WTC11 (cell line): ENCODE measurements at regions not wholly inside any gene's neighbourhood (a gene's known extent, or its start where the extent isn't known, plus 50 kb on each side); places are given as distances from the start of the nearest gene placed in this dataset.

Source experiments
- ATAC-seq: fragments of 200-7000 bp; cut with Tn5 transposase; 2 replicates; pipeline ENCODE4 v1.10.0; 2021; ENCODE audit warnings: mild to moderate bottlenecking, moderate library complexity
- CTCF ChIA-PET: fragments of 300-600 bp; sonication (Branson Sonifier 250); formaldehyde crosslinking; loops from one replicate; lab custom pipeline; 2021; ENCODE audit warnings: antibody characterized with exemption; lab: Charles Lee
- POLR2A ChIA-PET: fragments of 350-600 bp; sonication (Branson Sonifier 250); formaldehyde crosslinking; loops from one replicate; lab custom pipeline; 2021; ENCODE audit warnings: antibody characterized with exemption; lab: Charles Lee
- DNase-seq: peaks from one replicate; pipeline ENCODE4 v3.0.0; 2021; ENCODE audit warnings: low spot score
- H3K27ac Mint-ChIP-seq: 2 replicates; pipeline ENCODE4 v1.8.0; 2021; ENCODE audit warnings: mixed read lengths
- H3K27me3 Mint-ChIP-seq: 2 replicates; pipeline ENCODE4 v1.8.0; 2021; ENCODE audit warnings: low read depth, mild to moderate bottlenecking, moderate library complexity, mixed read lengths
- H3K36me3 Mint-ChIP-seq: 2 replicates; pipeline ENCODE4 v1.8.0; 2021; ENCODE audit warnings: mixed read lengths
- H3K4me1 Mint-ChIP-seq: 2 replicates; pipeline ENCODE4 v1.8.0; 2022; ENCODE audit warnings: mixed read lengths
- H3K4me3 Mint-ChIP-seq: 2 replicates; pipeline ENCODE4 v1.8.0; 2021; ENCODE audit warnings: mild to moderate bottlenecking, moderate library complexity, mixed read lengths
- H3K9me3 Mint-ChIP-seq: 2 replicates; pipeline ENCODE4 v1.8.0; 2021; ENCODE audit warnings: mixed read lengths
- ATF1 ChIP-seq: sonication (generic); formaldehyde crosslinking; IDR thresholded peaks from 2 replicates; pipeline ENCODE4 v1.8.1; 2023; ENCODE audit warnings: mild to moderate bottlenecking, moderate library complexity, missing genetic modification reagents
- ATF6 ChIP-seq: sonication (generic); formaldehyde crosslinking; IDR thresholded peaks from 2 replicates; pipeline ENCODE4 v1.8.1; 2023; ENCODE audit warnings: mild to moderate bottlenecking, missing genetic modification reagents
- CTCF ChIP-seq: fragments of 200-600 bp; IDR thresholded peaks from 2 replicates; pipeline ENCODE4 v1.8.0; 2022; ENCODE audit warnings: antibody characterized with exemption
- EMX1 ChIP-seq: fragments of 250-450 bp; sonication (Bioruptor Pico); IDR thresholded peaks from 2 replicates; pipeline ENCODE4 v1.8.0; 2021; ENCODE audit warnings: mild to moderate bottlenecking
- ESRRA ChIP-seq: sonication (generic); formaldehyde crosslinking; IDR thresholded peaks from 2 replicates; pipeline ENCODE4 v1.8.1; 2022; ENCODE audit warnings: mild to moderate bottlenecking, missing genetic modification reagents, borderline replicate concordance
- GABPB1 ChIP-seq: sonication (generic); formaldehyde crosslinking; IDR thresholded peaks from 2 replicates; pipeline ENCODE4 v1.8.1; 2023; ENCODE audit warnings: mild to moderate bottlenecking, missing genetic modification reagents
- GRHL2 ChIP-seq: fragments of 250-450 bp; sonication (Bioruptor Pico); IDR thresholded peaks from 2 replicates; pipeline ENCODE4 v1.8.0; 2022; ENCODE audit warnings: mild to moderate bottlenecking, moderate library complexity; ENCODE audit not compliant: insufficient replicate concordance, severe bottlenecking
- MYBL2 ChIP-seq: sonication (generic); formaldehyde crosslinking; IDR thresholded peaks from 2 replicates; pipeline ENCODE4 v1.8.1; 2023; ENCODE audit warnings: mild to moderate bottlenecking, moderate library complexity, missing genetic modification reagents
- NFE2L1 ChIP-seq: sonication (generic); formaldehyde crosslinking; IDR thresholded peaks from 2 replicates; pipeline ENCODE4 v1.8.1; 2023; ENCODE audit warnings: missing genetic modification reagents
- NR2C2 ChIP-seq: sonication (generic); formaldehyde crosslinking; IDR thresholded peaks from 2 replicates; pipeline ENCODE4 v1.8.0; 2022; ENCODE audit warnings: mild to moderate bottlenecking, missing genetic modification reagents
- RORB ChIP-seq: fragments of 250-450 bp; sonication (Bioruptor Pico); IDR thresholded peaks from 2 replicates; pipeline ENCODE4 v1.9.0; 2021; ENCODE audit warnings: mild to moderate bottlenecking
- SMAD3 ChIP-seq: sonication (generic); formaldehyde crosslinking; IDR thresholded peaks from 2 replicates; pipeline ENCODE4 v1.8.0; 2022; ENCODE audit warnings: missing genetic modification reagents, mild to moderate bottlenecking, borderline replicate concordance
- SMAD4 ChIP-seq: sonication (generic); formaldehyde crosslinking; IDR thresholded peaks from 2 replicates; pipeline ENCODE4 v1.8.0; 2022; ENCODE audit warnings: mild to moderate bottlenecking, missing genetic modification reagents
- SP1 ChIP-seq: sonication (generic); formaldehyde crosslinking; conservative IDR thresholded peaks from 2 replicates; pipeline ENCODE4 v1.8.1; 2022; ENCODE audit warnings: missing genetic modification reagents
- TP53 ChIP-seq: sonication (generic); formaldehyde crosslinking; IDR thresholded peaks from 2 replicates; pipeline ENCODE4 v1.8.1; 2023; ENCODE audit warnings: mild to moderate bottlenecking, missing genetic modification reagents
- ZMAT4 ChIP-seq: fragments of 250-450 bp; sonication (Bioruptor Pico); IDR thresholded peaks from 2 replicates; pipeline ENCODE4 v1.9.0; 2021; ENCODE audit warnings: mild to moderate bottlenecking
- ZNF121 ChIP-seq: sonication (generic); formaldehyde crosslinking; IDR thresholded peaks from 2 replicates; pipeline ENCODE4 v1.8.0; 2023; ENCODE audit warnings: missing genetic modification reagents
- ZNF232 ChIP-seq: sonication (generic); formaldehyde crosslinking; IDR thresholded peaks from 2 replicates; pipeline ENCODE4 v1.8.0; 2022; ENCODE audit warnings: mild to moderate bottlenecking, missing genetic modification reagents
- ZNF317 ChIP-seq: sonication (generic); formaldehyde crosslinking; IDR thresholded peaks from 2 replicates; pipeline ENCODE4 v1.8.1; 2023; ENCODE audit warnings: low read depth, mild to moderate bottlenecking, moderate library complexity, missing genetic modification reagents, borderline replicate concordance
- TF ChIP-seq, protein P1 (sequence below): sonication (generic); formaldehyde crosslinking; IDR thresholded peaks from 2 replicates; pipeline ENCODE4 v1.8.0; 2023; ENCODE audit warnings: mild to moderate bottlenecking, missing genetic modification reagents
- TF ChIP-seq, protein P2 (sequence below): sonication (generic); formaldehyde crosslinking; IDR thresholded peaks from 2 replicates; pipeline ENCODE4 v1.8.0; 2023; ENCODE audit warnings: missing genetic modification reagents, mild to moderate bottlenecking, borderline replicate concordance
- TF ChIP-seq, protein P3 (sequence below): sonication (generic); formaldehyde crosslinking; IDR thresholded peaks from 2 replicates; pipeline ENCODE4 v1.8.1; 2023; ENCODE audit warnings: mild to moderate bottlenecking, missing genetic modification reagents
- TF ChIP-seq, protein P4 (sequence below): sonication (generic); formaldehyde crosslinking; IDR thresholded peaks from 2 replicates; pipeline ENCODE4 v1.8.1; 2022; ENCODE audit warnings: mild to moderate bottlenecking, moderate library complexity, missing genetic modification reagents

- Mint-ChIP-seq H3K9me3 (peaks cover 65% of the 10 kb centered on the region), H3K36me3 (peaks cover 36% of the 10 kb centered on the region), H3K4me3 (no peak overlapping the region), H3K27ac (no peak overlapping the region), H3K4me1 (no peaks in the 10 kb centered on the region), H3K27me3 (peaks cover 3% of the 10 kb centered on the region)
- DNase-seq (no peak), ATAC-seq (no peak)
- CTCF ChIA-PET = no interaction called here
- TF ChIP-seq ZNF121 (no peak), SP1 (CRISPR knock-in tag) (no peak), NR2C2 (CRISPR knock-in tag) (no peak), NFE2L1 (no peak)
- TF ChIP-seq, protein P1, sequence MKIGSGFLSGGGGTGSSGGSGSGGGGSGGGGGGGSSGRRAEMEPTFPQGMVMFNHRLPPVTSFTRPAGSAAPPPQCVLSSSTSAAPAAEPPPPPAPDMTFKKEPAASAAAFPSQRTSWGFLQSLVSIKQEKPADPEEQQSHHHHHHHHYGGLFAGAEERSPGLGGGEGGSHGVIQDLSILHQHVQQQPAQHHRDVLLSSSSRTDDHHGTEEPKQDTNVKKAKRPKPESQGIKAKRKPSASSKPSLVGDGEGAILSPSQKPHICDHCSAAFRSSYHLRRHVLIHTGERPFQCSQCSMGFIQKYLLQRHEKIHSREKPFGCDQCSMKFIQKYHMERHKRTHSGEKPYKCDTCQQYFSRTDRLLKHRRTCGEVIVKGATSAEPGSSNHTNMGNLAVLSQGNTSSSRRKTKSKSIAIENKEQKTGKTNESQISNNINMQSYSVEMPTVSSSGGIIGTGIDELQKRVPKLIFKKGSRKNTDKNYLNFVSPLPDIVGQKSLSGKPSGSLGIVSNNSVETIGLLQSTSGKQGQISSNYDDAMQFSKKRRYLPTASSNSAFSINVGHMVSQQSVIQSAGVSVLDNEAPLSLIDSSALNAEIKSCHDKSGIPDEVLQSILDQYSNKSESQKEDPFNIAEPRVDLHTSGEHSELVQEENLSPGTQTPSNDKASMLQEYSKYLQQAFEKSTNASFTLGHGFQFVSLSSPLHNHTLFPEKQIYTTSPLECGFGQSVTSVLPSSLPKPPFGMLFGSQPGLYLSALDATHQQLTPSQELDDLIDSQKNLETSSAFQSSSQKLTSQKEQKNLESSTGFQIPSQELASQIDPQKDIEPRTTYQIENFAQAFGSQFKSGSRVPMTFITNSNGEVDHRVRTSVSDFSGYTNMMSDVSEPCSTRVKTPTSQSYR (CRISPR knock-in tag) = no peak
- POLR2A ChIA-PET = no interaction called here
These were observed 301.5 kb upstream of the SHH start for GRCh38 chr7:156113731-156114130.

- DNase-seq (no peak), ATAC-seq (no peak)
- Mint-ChIP-seq H3K9me3 (peaks cover 53% of the 10 kb centered on the region), H3K4me3 (no peak overlapping the region), H3K36me3 (peaks cover 39% of the 10 kb centered on the region), H3K27me3 (peaks cover 7% of the 10 kb centered on the region), H3K27ac (no peak overlapping the region), H3K4me1 (no peaks in the 10 kb centered on the region)
- TF ChIP-seq EMX1 (CRISPR knock-in tag) = no peak
- no peak for TF ChIP-seq MYBL2 (CRISPR knock-in tag)
- no peak for TF ChIP-seq ZMAT4 (CRISPR knock-in tag)
- TF ChIP-seq RORB = no peak
- TF ChIP-seq, protein P2, sequence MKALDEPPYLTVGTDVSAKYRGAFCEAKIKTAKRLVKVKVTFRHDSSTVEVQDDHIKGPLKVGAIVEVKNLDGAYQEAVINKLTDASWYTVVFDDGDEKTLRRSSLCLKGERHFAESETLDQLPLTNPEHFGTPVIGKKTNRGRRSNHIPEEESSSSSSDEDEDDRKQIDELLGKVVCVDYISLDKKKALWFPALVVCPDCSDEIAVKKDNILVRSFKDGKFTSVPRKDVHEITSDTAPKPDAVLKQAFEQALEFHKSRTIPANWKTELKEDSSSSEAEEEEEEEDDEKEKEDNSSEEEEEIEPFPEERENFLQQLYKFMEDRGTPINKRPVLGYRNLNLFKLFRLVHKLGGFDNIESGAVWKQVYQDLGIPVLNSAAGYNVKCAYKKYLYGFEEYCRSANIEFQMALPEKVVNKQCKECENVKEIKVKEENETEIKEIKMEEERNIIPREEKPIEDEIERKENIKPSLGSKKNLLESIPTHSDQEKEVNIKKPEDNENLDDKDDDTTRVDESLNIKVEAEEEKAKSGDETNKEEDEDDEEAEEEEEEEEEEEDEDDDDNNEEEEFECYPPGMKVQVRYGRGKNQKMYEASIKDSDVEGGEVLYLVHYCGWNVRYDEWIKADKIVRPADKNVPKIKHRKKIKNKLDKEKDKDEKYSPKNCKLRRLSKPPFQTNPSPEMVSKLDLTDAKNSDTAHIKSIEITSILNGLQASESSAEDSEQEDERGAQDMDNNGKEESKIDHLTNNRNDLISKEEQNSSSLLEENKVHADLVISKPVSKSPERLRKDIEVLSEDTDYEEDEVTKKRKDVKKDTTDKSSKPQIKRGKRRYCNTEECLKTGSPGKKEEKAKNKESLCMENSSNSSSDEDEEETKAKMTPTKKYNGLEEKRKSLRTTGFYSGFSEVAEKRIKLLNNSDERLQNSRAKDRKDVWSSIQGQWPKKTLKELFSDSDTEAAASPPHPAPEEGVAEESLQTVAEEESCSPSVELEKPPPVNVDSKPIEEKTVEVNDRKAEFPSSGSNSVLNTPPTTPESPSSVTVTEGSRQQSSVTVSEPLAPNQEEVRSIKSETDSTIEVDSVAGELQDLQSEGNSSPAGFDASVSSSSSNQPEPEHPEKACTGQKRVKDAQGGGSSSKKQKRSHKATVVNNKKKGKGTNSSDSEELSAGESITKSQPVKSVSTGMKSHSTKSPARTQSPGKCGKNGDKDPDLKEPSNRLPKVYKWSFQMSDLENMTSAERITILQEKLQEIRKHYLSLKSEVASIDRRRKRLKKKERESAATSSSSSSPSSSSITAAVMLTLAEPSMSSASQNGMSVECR (CRISPR knock-in tag) = no peak
- TF ChIP-seq ESRRA (CRISPR knock-in tag) = no peak
- TF ChIP-seq TP53 (CRISPR knock-in tag) = no peak
- TF ChIP-seq SMAD3 = no peak
- TF ChIP-seq, protein P3, sequence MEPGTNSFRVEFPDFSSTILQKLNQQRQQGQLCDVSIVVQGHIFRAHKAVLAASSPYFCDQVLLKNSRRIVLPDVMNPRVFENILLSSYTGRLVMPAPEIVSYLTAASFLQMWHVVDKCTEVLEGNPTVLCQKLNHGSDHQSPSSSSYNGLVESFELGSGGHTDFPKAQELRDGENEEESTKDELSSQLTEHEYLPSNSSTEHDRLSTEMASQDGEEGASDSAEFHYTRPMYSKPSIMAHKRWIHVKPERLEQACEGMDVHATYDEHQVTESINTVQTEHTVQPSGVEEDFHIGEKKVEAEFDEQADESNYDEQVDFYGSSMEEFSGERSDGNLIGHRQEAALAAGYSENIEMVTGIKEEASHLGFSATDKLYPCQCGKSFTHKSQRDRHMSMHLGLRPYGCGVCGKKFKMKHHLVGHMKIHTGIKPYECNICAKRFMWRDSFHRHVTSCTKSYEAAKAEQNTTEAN (CRISPR knock-in tag) = no peak
- TF ChIP-seq, protein P4, sequence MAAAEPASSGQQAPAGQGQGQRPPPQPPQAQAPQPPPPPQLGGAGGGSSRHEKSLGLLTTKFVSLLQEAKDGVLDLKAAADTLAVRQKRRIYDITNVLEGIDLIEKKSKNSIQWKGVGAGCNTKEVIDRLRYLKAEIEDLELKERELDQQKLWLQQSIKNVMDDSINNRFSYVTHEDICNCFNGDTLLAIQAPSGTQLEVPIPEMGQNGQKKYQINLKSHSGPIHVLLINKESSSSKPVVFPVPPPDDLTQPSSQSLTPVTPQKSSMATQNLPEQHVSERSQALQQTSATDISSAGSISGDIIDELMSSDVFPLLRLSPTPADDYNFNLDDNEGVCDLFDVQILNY (CRISPR knock-in tag) = no peak
- TF ChIP-seq ZNF317 (CRISPR knock-in tag) = no peak
- no peak for TF ChIP-seq GABPB1 (CRISPR knock-in tag)
- TF ChIP-seq ZNF232 (CRISPR knock-in tag) = no peak
- no peak for TF ChIP-seq SMAD4
- TF ChIP-seq SP1 (CRISPR knock-in tag) = no peak
- TF ChIP-seq NFE2L1 = no peak
- no peak for TF ChIP-seq ATF6
- TF ChIP-seq GRHL2 = no peak
- TF ChIP-seq CTCF = no peak
- TF ChIP-seq ATF1 (CRISPR knock-in tag) = no peak
- ChIA-PET CTCF (no interaction called here), POLR2A (no interaction called here)
These were observed 297.7 kb upstream of the SHH start for GRCh38 chr7:156109988-156110387.
